HG03064 (cell line): ENCODE measurements at regions not wholly inside any gene's neighbourhood (a gene's known extent, or its start where the extent isn't known, plus 50 kb on each side); places are given as distances from the start of the nearest gene placed in this dataset.
"Not testable (repeated sequence)": the region's sequence is repeated elsewhere in the genome, so short reads cannot be mapped to it uniquely, and the experiment has no call there.

Experiments used
- ATAC-seq: cut with Tn5 transposase; IDR thresholded peaks from one replicate; pipeline ENCODE4 v1.9.1; 2021; ENCODE audit warnings: low read depth; ENCODE audit not compliant: unreplicated experiment

- no peak for ATAC-seq
Measured at GRCh38 chr20:48040491-48040890, 255.2 kb upstream of the SULF2 start.

GRCh38 chr20:48040051-48040450, 254.8 kb upstream of the SULF2 start:
- no peak for ATAC-seq

GRCh38 chr20:48039514-48039913, 254.2 kb upstream of the SULF2 start:
- ATAC-seq, result no peak

- ATAC-seq, result no peak
Measured at GRCh38 chr20:48038713-48039112, 253.4 kb upstream of the SULF2 start.

GRCh38 chr20:48037798-48038197, 252.5 kb upstream of the SULF2 start:
- ATAC-seq, result not testable (repeated sequence)

- no peak for ATAC-seq
Measured at GRCh38 chr20:48035961-48036731, 250.9 kb upstream of the SULF2 start.

- ATAC-seq, result no peak
Measured at GRCh38 chr20:48034751-48035150, 249.5 kb upstream of the SULF2 start.

- not testable (repeated sequence) for ATAC-seq
Measured at GRCh38 chr20:48033005-48033404, 247.7 kb upstream of the SULF2 start.

- no peak for ATAC-seq
Measured at GRCh38 chr20:48031122-48031521, 245.8 kb upstream of the SULF2 start.

- no peak for ATAC-seq
Measured at GRCh38 chr20:48026981-48027592, 241.8 kb upstream of the SULF2 start.

GRCh38 chr20:48025661-48026060, 240.4 kb upstream of the SULF2 start:
- no peak for ATAC-seq

- ATAC-seq, result no peak
Measured at GRCh38 chr20:48025051-48025515, 239.8 kb upstream of the SULF2 start.

- no peak for ATAC-seq
Measured at GRCh38 chr20:48024539-48024938, 239.3 kb upstream of the SULF2 start.

- ATAC-seq, result not testable (repeated sequence)
Measured at GRCh38 chr20:48020696-48021095, 235.4 kb upstream of the SULF2 start.

GRCh38 chr20:48019940-48020339, 234.7 kb upstream of the SULF2 start:
- ATAC-seq, result no peak

- no peak for ATAC-seq
Measured at GRCh38 chr20:48019496-48019895, 234.2 kb upstream of the SULF2 start.

GRCh38 chr20:48018851-48019250, 233.6 kb upstream of the SULF2 start:
- not testable (repeated sequence) for ATAC-seq

GRCh38 chr20:48017992-48018391, 232.7 kb upstream of the SULF2 start:
- no peak for ATAC-seq

- ATAC-seq, result no peak
Measured at GRCh38 chr20:48017509-48017908, 232.2 kb upstream of the SULF2 start.

- no peak for ATAC-seq
Measured at GRCh38 chr20:48015943-48016723, 230.9 kb upstream of the SULF2 start.

- ATAC-seq, result no peak
Measured at GRCh38 chr20:48015141-48015910, 230.0 kb upstream of the SULF2 start.
